ENCODE measurements at regions not wholly inside any gene's neighbourhood (a gene's known extent, or its start where the extent isn't known, plus 50 kb on each side); places are given as distances from the start of the nearest gene placed in this dataset.

- no peak for DNase-seq (ENCODE audit: low read depth)
Observed at GRCh38 chr5:56346741-56347535, 113.8 kb upstream of the ANKRD55 start.

DNA sequence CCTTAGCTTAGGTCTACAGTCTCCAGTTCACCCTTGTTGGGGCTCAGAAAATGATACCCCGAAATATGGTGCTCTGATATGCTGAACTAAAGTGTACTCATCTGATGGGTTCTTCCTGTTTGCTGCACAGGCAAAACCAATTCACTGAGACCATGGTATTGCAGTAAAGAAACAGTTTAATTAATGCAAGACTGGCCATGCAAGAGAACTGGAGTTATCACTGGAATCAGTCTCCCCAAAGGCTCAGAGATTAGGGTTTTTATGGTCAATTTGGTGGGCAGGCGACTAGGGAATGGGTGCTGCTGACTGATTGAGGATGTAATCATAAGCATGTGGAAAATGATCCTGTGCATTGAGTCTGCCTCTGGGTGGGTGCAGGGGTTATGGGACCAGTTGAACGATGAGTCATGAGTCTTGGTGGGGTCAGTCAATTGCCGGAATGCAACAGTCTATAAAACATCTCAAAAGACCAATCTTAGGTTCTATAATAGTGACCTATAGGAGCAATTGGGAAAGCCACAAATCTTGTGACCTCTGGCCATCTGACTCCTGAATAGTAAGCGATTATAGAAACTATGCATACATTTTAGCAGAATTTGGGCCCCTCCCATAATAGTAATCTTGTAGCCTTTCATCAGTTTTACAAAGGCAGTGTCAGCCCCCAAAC lies 113.0 kb upstream of the ANKRD55 start:
- DNase-seq (ENCODE audit: low read depth): no peak

- DNase-seq (ENCODE audit: low read depth): no peak
Observed at GRCh38 chr5:56345352-56345751, 112.2 kb upstream of the ANKRD55 start.

DNA sequence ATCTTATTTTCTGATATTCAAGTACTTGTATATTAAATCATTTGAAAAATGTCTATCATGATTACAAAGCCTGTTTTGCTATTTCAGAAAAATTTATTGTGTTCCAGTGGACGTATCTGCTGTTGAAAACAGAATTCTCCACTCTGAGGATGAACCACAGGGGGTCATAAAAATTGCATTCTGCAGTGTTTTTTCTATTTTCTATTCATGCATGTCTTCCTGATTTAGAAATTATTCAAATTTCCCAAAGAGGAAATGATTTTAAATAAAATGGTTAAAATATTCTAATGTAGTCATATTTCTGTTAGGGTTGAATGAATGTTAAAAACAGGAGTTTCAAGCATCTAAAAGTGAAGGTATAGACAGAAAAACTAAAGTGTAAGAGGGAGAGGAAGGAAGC lies 111.5 kb upstream of the ANKRD55 start:
- no peak for DNase-seq (ENCODE audit: low read depth)

- no peak for DNase-seq (ENCODE audit: low read depth)
Observed at GRCh38 chr5:56343988-56344387, 110.9 kb upstream of the ANKRD55 start.

GRCh38 chr5:56342616-56343015 lies 109.5 kb upstream of the ANKRD55 start:
- no peak for DNase-seq (ENCODE audit: low read depth)

DNA sequence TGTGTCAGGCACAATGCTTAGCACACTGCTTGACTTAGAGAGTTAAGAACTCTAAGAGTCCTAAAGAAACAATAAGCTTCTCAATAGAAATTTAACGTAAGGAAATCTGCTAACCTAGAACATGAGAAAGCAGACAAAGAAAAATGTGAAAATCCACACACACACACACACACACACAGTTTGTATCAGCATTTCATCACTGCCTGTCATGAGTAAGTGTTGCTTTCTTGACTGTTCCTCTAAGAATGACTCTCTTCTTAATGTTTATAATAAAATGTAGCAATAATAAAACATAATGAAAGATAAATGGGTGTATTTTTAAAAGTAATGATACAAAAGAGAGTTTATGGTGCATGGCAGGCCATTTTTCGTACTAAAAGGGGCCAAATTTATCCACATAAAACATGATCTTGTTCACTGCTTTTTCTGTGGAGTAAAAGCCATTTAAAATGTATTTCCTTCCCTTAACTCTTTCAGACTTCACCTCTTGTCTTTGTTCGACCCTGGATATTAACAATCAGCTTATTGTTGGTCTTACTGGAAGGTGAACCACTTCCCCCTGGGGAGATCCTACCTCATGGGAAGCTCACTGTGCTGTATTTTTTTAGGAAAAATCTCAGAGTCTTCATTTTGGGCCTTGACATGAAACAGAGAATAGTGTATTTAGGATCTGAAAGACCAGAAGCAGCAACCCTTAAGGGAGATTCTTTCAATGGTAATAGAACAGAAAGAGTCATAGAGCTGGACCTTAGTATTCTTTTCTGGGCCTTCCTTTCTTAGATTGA lies 107.3 kb upstream of the ANKRD55 start:
- no peak for DNase-seq (ENCODE audit: low read depth)

- no peak for DNase-seq (ENCODE audit: low read depth)
Observed at GRCh38 chr5:56339732-56340131, 106.6 kb upstream of the ANKRD55 start.

GRCh38 chr5:56337715-56338319 lies 104.7 kb upstream of the ANKRD55 start:
- no peak for DNase-seq (ENCODE audit: low read depth)

DNA sequence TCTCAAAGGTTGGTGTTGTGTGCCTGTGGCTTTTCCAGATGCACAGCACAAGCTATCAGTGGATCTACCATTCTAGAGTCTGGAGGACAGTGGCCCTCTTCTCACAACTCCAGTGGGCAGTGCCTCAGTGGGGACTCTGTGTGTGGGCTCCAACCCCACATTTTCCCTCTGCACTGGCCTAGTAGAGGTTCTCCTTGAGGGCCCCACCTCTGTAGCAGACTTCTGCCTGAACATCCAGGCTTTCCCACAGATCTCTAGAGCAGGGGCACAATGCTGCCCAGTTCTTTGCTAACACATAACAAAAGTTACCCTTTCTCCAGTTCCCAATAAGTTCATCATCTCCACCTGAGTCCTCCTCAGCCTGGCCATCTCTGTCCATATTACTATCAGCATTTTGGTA lies 102.1 kb upstream of the ANKRD55 start:
- DNase-seq (ENCODE audit: low read depth): no peak

DNA sequence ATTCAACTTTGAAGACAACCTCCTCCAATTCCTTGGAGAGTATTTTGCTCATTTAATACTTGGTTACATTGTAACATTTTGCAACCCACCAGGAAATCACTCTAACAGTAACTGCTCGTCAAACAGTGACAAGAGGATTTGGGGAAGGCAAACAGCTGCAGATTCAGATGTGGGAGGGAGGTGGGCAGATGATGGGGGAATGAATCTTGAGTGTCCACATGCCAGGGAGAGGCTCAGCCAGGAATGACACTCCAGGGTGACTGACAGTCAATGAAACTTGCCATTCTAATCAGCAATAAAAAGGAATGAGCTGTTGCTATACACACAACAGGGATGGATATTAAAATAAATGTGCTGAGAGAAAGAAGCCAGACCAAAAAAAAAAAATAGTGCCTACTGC lies 97.7 kb upstream of the ANKRD55 start:
- DNase-seq (ENCODE audit: low read depth): no peak

DNA sequence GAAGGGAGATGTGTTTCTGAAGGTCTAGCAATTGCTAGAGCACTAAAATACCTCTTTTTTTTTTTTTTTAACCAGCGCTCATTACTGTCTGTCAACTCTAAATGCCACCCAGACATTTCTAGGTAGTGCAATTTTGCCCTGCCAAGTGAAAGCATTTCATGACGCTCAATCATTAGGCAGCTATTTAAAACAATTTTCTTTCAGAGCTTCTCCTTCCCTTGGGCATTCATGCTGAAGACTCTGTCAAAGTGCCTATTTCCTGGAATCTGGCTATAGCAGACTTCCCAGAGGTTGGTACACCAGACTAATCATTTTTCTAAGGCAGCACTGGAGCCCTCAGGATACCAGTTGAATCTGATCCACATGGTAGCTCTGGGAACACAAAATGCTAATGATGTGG lies 97.0 kb upstream of the ANKRD55 start:
- no peak for DNase-seq (ENCODE audit: low read depth)

- DNase-seq (ENCODE audit: low read depth): no peak
Observed at GRCh38 chr5:56329652-56330051, 96.5 kb upstream of the ANKRD55 start.

DNA sequence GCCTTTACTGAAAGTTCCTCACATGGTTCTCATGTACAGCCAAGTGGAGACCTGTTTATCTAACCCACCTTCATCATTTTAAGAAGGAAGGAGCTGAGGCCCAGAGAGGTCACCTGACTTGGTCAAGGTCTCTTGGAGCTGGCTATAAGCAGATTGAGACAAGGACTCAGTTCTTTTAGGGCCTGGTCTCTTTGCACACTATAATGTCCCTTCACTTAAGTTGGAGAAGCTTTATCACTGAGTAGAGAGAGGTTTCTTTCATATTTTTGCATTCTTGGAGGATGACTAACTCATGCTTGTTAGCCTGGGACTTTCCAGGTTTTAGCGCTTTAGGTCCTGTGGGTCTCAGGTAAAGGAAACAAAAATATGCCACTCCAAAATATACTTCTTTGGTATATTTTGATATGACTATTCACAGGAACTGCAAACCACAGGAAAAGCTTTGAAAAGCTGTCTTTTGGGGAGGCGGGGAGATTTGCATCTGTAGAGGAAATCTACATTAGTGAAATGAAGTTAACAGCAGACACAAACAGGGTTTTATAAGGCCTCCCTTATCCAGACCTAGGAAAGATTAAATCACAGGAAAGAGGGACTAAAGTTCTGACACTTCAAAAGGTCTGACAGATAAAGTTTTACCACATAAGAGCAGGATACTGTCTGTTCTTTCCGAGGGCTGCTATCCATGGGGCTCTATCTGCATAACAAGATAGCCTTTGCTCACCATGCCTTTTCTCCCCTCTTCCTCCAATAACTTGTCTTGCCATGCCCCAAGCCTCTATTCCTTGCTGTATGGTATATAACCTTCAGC lies 95.8 kb upstream of the ANKRD55 start:
- no peak for DNase-seq (ENCODE audit: low read depth)

DNA sequence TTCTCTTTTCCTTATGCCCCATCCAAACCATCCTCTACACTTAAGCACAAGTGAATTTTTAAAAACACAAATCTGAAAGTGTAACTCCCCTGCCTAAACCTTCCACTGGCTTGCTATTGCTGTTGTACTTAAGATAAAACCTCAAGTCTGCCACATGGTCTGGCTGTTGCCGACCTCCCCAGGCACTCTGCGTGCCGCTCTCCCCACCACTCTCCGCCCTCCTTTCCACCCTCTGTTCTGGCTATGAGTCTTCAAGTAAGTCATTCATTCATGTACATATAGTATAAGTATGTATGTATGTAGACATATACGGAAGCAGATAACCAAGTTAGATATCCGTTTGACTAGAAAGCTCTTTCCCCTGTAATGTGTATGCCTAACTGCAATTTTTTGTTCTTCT lies 94.7 kb upstream of the ANKRD55 start:
- DNase-seq (ENCODE audit: low read depth): no peak

DNA sequence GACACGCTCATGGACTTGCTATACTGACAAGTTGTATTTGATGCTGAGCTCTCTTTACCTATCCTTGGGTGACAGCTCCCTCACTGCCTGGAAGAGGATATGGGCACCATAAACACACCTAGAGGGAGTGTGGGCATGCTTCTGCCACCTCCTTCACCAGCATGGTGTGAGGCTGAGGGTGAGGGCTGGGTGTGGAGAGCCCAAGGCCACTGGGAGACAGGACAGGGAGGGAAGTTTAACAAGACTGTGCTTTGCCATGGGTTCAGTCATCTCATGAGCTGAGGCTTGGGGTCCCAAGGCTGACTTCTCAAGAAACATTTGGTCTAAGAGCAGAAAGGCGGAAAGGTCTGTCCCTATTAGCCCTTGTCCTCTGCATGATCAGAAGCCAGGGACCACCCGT lies 93.6 kb upstream of the ANKRD55 start:
- no peak for DNase-seq (ENCODE audit: low read depth)

DNA sequence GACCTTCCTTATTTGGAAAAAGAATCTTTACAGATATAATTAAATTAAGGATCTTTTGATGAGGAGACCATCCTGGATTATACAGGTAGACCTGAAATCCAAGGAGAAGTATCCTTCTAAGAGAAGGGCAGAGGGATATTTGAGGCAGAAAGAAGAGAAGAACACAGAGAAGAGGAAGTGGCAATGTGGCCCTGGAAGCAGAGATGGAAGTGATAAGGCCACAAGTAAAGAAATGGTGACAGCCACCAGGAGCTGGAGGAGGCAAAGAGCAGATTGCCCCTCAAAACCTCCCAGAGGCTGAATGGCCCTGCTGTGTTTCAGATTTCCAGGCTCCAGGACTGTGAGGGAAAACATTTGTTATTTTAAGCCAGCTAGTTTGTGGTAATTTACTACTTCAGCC lies 93.0 kb upstream of the ANKRD55 start:
- DNase-seq (ENCODE audit: low read depth): no peak

DNA sequence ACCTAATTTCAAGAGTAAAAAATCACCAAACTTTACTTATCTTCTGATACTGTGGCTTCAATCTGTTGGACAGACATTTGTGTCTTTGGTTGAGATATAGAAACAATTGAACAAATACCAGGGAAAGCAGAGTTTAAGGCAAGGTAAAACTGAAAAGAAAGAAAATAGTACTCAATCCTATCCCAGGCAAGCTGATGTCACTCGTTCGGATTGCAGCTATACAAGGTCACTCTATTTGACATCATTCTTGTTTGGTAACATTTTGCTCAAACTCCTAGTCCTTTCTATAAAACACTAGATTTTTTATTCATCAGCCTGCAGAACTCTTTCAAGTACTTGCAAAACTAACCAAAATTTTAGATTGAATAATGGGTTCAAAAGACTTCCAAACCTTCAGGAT lies 91.9 kb upstream of the ANKRD55 start:
- no peak for DNase-seq (ENCODE audit: low read depth)

- no peak for DNase-seq (ENCODE audit: low read depth)
Observed at GRCh38 chr5:56323505-56323904, 90.4 kb upstream of the ANKRD55 start.

DNA sequence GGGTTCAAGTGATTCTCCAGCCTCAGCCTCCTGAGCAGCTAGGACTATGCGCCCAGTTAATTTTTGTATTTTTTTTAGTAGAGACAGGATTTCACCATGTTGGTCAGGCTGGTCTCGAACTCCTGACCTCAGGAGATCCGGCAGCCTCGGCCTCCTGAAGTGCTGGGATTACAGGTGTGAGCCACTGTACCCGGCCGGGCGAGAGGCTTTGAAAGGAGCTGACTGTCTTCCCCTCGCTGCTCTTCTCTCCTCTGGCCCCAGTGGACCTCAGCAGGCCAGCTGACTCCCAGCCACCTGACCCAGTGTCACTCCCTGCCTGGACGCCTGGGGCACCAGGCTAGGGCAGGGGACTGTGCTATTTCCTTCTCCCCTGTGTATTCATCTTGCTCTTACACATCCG lies 89.5 kb upstream of the ANKRD55 start:
- DNase-seq (ENCODE audit: low read depth): no peak

DNA sequence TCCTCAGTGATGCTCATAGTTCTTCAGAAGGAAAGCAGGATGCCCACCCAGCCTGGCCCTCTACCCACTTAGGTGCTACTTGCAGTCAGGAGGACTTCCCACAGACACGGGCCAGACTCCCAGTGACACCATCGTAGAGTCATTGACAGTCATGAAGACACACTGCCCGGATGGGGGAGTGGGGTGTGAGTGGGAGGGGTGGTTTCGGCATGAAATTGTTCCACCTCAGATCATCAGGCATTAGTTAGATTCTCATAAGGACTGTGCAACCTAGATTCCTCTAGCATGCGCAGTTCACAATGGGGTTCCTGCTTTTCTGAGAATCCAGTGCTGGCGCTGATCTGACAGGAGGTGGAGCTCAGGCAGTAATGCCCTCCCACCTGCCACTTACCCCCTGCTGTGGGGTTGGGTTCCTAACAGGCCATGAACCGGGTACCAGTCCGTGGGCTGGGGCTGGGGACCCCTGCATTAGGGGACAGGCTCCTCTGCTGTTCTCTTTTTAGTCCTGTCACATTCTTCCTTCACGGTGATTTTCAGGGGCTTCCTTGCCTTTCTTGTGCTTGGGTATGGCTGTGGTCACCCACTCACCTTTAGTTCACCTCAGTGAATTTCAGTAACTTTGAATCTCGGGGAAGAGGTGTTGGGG lies 88.2 kb upstream of the ANKRD55 start:
- no peak for DNase-seq (ENCODE audit: low read depth)
